Prostate gland (tissue), 2 donors: ENCODE measurements at regions not wholly inside any gene's neighbourhood (a gene's known extent, or its start where the extent isn't known, plus 50 kb on each side); places are given as distances from the start of the nearest gene placed in this dataset.

Experiments used
- DNase-seq: peaks from one replicate; pipeline ENCODE4 v3.0.0-alpha.2; 2019; ENCODE audit warnings: low spot score
- H3K27ac ChIP-seq, 2 donors: fragments of 200-600 bp; sonication (generic); 2 replicates each; pipeline ENCODE4 v1.5.1; 2017 to 2019
- H3K27me3 ChIP-seq: fragments of 200-600 bp; sonication (generic); replicated peaks from 2 replicates; pipeline ENCODE4 v1.5.1; 2019; ENCODE audit not compliant: insufficient read depth
- H3K36me3 ChIP-seq, 2 donors: fragments of 200-600 bp; sonication (generic); 1 replicate in 1 of 2; 2 replicates in 1 of 2; pipeline versions ENCODE4 v1.5.1 to v1.8.1; 2017 to 2019
- H3K4me1 ChIP-seq: fragments of 200-600 bp; sonication (generic); replicated peaks from 2 replicates; pipeline ENCODE4 v1.5.1; 2019
- H3K4me3 ChIP-seq, 2 donors: fragments of 200-600 bp; sonication (generic); 2 replicates each; pipeline ENCODE4 v1.5.1; 2017 to 2019
- H3K9me3 ChIP-seq: fragments of 200-600 bp; sonication (generic); 2 replicates; pipeline ENCODE4 v1.5.1; 2017
- POLR2A ChIP-seq: fragments of 450-650 bp; IDR thresholded peaks from one replicate; pipeline ENCODE4 v1.6.1; 2016; ENCODE audit warnings: antibody characterized with exemption, mild to moderate bottlenecking
- POLR2AphosphoS5 ChIP-seq: sonication (generic); formaldehyde crosslinking; IDR thresholded peaks from one replicate; pipeline ENCODE4 v1.6.1; 2017; ENCODE audit warnings: antibody characterized with exemption
- WGBS: methylation state at CpG from one replicate; pipeline ENCODE4 v1.1.5; 2018; 5-methylcytosine and 5-hydroxymethylcytosine counted together
- intact Hi-C: fragments of 100-400 bp; cut with DNase I; formaldehyde crosslinking; loops from one replicate; pipeline ENCODE4 v1.14.2; 2022
- TF ChIP-seq, protein P1 (sequence below), 4 experiments: fragments of 200-600 bp in 2 of 4; fragments of 450-650 bp in 2 of 4; sonication (generic) in 2 of 4; IDR thresholded peaks; 1 replicate in 3 of 4; 2 replicates in 1 of 4; pipeline ENCODE4 v1.5.1; 2016 to 2019; ENCODE audit warnings: antibody characterized with exemption in 4 of 4, mild to moderate bottlenecking in 2 of 4, moderate library complexity in 2 of 4

DNA sequence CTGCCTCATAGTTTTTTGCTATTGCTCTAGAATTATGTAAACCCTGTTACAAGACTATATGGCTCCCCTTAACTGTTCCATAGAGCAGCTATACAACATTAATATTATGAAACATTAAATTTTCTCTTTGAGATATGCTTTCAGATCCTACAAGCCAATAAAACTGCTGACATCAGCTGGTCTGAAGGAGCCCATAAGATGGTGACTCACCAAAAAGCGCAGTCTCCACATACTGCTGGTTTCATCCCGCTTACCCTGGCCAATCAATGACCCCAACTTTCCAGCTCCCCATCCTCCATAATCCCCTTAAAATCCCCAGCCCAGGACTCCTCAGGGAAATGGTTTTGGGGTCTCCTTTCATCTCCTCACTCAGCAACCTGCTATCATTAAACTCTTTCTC is 172.7 kb downstream of the NSG2 start:
- H3K36me3 ChIP-seq = no peaks in the 10 kb centered on the region
- no peak overlapping the region for H3K27ac ChIP-seq
- 100% methylated on average over 2 of the region's 2 CpGs for WGBS
- intact Hi-C loops = no loop called here
- DNase-seq = no peak
- TF ChIP-seq POLR2A = no peak
- no peak for TF ChIP-seq POLR2AphosphoS5
- TF ChIP-seq, protein P1, sequence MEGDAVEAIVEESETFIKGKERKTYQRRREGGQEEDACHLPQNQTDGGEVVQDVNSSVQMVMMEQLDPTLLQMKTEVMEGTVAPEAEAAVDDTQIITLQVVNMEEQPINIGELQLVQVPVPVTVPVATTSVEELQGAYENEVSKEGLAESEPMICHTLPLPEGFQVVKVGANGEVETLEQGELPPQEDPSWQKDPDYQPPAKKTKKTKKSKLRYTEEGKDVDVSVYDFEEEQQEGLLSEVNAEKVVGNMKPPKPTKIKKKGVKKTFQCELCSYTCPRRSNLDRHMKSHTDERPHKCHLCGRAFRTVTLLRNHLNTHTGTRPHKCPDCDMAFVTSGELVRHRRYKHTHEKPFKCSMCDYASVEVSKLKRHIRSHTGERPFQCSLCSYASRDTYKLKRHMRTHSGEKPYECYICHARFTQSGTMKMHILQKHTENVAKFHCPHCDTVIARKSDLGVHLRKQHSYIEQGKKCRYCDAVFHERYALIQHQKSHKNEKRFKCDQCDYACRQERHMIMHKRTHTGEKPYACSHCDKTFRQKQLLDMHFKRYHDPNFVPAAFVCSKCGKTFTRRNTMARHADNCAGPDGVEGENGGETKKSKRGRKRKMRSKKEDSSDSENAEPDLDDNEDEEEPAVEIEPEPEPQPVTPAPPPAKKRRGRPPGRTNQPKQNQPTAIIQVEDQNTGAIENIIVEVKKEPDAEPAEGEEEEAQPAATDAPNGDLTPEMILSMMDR (IDR thresholded peaks at IDR 0.05) = no peak
- no peaks in the 10 kb centered on the region for H3K4me1 ChIP-seq
- no peaks in the 10 kb centered on the region for H3K27me3 ChIP-seq
- H3K4me3 ChIP-seq = no peak overlapping the region
- no peaks in the 10 kb centered on the region for H3K9me3 ChIP-seq

DNA sequence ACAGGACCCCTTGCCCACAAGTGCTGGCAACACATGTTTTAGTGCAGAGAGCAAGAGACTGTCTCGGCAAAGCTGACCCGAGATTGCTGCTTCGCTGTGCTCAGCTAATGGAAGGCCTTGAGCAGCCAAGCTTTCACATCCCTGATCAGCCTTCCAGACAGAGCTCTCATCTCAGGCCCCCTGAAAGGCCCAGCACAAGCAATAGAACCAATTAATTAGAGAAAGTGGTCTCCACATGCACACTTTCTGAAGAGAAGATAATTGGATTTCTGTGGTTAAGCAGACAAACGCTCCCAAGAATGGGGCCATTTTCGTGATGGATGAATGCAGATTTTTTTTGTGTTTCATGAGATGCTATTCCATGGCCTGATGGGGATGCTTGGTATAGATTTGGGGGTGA is 174.9 kb downstream of the NSG2 start:
- TF ChIP-seq, protein P1 (IDR thresholded peaks at IDR 0.05) = no peak
- TF ChIP-seq POLR2AphosphoS5 = no peak
- TF ChIP-seq POLR2A = no peak
- no peak overlapping the region for H3K4me3 ChIP-seq
- no peaks in the 10 kb centered on the region for H3K36me3 ChIP-seq
- 91% methylated on average over 5 of the region's 5 CpGs for WGBS
- intact Hi-C loops = no loop called here
- no peaks in the 10 kb centered on the region for H3K4me1 ChIP-seq
- no peaks in the 10 kb centered on the region for H3K9me3 ChIP-seq
- H3K27ac ChIP-seq = no peak overlapping the region
- no peaks in the 10 kb centered on the region for H3K27me3 ChIP-seq
- no peak for DNase-seq

DNA sequence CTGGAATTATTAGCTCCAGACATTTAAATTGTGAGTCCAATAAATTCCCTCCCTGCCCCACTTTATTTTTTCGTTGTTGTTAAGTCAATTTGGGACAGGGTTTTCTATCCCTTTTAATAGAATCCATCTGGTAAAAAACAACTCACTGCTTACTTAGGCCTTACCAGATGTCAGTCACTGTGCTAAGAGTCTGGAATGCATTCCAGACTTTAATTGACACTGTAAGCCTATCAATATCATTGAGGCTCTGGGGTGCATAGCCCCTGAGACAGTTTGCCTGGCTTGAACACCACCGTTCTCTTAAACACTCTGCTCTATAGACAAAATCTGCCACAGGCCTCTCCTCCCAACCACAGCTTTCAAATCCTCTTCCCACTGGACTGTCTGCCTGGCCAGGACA is 175.9 kb downstream of the NSG2 start:
- Histone ChIP-seq H3K4me3 (no peak overlapping the region), H3K9me3 (no peaks in the 10 kb centered on the region), H3K27ac (no peak overlapping the region), H3K27me3 (no peaks in the 10 kb centered on the region), H3K4me1 (no peaks in the 10 kb centered on the region), H3K36me3 (no peaks in the 10 kb centered on the region)
- 34% methylated on average over 2 of the region's 2 CpGs for WGBS
- no peak for DNase-seq
- TF ChIP-seq POLR2A (no peak), POLR2AphosphoS5 (no peak)
- TF ChIP-seq, protein P1 (IDR thresholded peaks at IDR 0.05) = no peak
- intact Hi-C loops = no loop called here

DNA sequence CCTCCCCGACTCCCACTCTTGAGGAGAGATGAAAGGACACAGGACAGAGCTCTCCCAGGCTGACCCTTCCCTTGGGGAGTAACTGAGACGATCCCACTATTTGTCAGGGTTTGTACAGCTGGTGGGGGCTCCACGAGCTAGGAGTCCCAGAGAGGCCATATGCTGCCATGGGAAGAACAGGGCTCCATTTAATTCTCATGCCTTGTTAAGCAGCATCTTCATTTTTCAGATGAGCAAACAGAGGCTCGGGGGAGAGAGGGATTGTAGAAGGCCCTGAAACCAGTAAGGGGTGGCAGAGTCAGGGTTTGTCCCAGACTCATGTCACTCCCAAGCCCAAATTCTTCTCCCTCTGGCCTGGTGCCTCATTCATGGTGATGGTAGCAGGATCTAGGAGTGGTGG is 176.4 kb downstream of the NSG2 start:
- no peaks in the 10 kb centered on the region for H3K36me3 ChIP-seq
- H3K9me3 ChIP-seq = no peaks in the 10 kb centered on the region
- intact Hi-C loops = no loop called here
- 81% methylated on average over 4 of the region's 4 CpGs for WGBS
- H3K4me1 ChIP-seq = no peaks in the 10 kb centered on the region
- no peaks in the 10 kb centered on the region for H3K27me3 ChIP-seq
- H3K4me3 ChIP-seq = no peak overlapping the region
- H3K27ac ChIP-seq = no peak overlapping the region
- DNase-seq = no peak
- TF ChIP-seq, protein P1 (IDR thresholded peaks at IDR 0.05) = no peak
- TF ChIP-seq POLR2AphosphoS5 (no peak), POLR2A (no peak)

DNA sequence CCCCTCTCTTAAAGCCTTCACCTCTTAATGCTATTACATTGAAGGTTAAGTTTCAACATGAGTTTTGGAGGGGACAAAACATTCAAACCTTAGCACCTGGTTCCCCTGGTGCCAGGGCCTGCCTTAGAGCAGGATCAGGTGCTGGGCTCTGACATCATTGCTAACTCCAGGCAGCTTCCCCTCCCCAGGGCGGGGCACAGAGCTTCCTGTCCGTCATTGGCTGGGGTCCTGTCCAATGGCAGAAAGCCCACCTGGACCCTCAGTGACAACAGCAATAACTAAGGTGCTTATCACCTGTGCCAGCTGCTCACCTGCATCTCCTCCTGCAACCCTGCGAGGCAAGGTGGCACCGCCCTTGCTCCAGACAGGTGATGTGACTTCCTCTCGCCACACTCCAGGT is 177.4 kb downstream of the NSG2 start:
- Histone ChIP-seq H3K27ac (no peak overlapping the region), H3K36me3 (no peaks in the 10 kb centered on the region), H3K9me3 (no peaks in the 10 kb centered on the region), H3K27me3 (no peaks in the 10 kb centered on the region), H3K4me1 (no peaks in the 10 kb centered on the region), H3K4me3 (no peak overlapping the region)
- intact Hi-C loops = no loop called here
- no peak for TF ChIP-seq POLR2AphosphoS5
- 85% methylated on average over 5 of the region's 5 CpGs for WGBS
- DNase-seq = no peak
